C4-2B (cell line): ENCODE measurements at regions not wholly inside any gene's neighbourhood (a gene's known extent, or its start where the extent isn't known, plus 50 kb on each side); places are given as distances from the start of the nearest gene placed in this dataset.

Experiments
- H3K27ac ChIP-seq: fragments of 450-650 bp; 2 replicates; pipeline ENCODE4 v1.5.1; 2017
- ZFX ChIP-seq: fragments of 450-650 bp; IDR thresholded peaks from 2 replicates; pipeline ENCODE4 v1.6.1; 2017
- TF ChIP-seq, protein P1 (sequence below): fragments of 450-650 bp; conservative IDR thresholded peaks from 2 replicates; pipeline ENCODE4 v1.5.1; 2017; ENCODE audit warnings: mild to moderate bottlenecking

DNA sequence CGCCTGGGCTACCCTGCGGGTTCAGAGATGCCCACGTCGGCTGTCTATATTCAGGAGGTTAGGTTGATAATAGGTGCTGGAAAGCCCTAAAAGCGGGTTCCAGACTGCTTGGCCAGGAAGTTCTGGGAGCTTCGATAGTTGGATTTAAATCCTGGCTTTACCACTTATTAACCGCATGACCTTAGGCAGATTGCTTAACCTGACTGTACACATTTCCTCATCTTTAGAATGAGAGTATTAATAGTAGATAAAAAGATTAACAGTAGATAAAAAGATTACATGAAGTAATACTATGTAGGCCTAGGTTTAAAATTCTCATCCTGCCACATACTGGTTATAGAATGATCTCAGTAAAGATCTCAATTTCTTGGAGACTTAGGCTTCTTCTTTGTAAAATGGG lies 75.0 kb upstream of the ESX1 start:
- TF ChIP-seq, protein P1, sequence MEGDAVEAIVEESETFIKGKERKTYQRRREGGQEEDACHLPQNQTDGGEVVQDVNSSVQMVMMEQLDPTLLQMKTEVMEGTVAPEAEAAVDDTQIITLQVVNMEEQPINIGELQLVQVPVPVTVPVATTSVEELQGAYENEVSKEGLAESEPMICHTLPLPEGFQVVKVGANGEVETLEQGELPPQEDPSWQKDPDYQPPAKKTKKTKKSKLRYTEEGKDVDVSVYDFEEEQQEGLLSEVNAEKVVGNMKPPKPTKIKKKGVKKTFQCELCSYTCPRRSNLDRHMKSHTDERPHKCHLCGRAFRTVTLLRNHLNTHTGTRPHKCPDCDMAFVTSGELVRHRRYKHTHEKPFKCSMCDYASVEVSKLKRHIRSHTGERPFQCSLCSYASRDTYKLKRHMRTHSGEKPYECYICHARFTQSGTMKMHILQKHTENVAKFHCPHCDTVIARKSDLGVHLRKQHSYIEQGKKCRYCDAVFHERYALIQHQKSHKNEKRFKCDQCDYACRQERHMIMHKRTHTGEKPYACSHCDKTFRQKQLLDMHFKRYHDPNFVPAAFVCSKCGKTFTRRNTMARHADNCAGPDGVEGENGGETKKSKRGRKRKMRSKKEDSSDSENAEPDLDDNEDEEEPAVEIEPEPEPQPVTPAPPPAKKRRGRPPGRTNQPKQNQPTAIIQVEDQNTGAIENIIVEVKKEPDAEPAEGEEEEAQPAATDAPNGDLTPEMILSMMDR, result no peak
- TF ChIP-seq ZFX, result no peak
- H3K27ac ChIP-seq, result no peak overlapping the region

DNA sequence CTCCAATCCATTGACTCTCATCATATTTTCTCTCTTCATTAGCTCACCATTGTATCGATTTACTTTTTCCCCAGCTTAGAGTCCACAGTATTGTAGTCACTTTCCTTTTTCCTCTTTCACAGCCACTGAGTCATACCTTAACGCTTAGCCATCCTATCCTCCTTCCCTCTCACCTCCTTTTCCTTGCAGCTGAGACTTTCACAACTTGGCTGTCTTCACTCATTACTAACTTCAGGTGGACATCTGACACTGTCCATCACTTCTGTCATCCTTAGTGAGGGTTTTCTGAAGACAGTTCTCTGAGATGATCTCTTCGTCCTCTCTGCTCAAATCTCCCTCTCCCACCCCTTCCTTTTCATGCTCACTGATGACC lies 70.5 kb upstream of the ESX1 start:
- TF ChIP-seq ZFX, result no peak
- TF ChIP-seq, protein P1, result no peak
- no peak overlapping the region for H3K27ac ChIP-seq

DNA sequence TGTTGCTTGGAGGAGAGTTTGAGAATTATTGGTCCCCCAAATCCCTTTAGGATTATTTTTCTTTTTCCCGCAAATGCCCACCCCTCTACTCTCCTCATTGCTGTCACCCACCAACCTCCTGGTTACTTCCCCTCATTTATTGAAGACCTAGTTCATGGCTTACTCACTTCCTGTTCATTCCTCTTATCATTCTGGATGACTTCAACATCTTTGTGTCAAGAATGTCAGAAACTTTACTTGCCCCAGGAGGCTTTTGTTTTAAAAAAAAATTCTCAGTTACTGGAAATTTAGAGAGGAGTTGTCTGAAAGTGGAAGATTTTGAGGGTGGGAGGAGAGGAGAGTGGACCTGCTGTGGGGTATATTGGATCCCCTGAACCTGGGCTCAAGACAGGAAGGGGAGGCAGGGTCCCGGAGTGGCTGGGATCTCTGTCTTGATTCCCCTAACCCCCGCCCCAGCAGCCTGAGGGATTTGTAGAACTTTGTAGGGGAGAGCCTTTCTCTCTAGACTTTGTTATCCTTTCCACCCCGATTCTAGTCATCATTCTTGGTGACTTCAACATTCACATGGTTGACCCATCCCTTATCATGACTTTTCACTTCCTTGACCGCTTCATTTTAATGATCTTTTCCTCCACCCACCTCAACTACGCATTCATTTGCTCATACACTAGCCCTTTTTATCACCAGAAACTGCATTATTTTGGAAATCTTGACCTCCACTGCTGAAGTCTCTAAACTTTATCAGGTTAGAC lies 69.9 kb upstream of the ESX1 start:
- no peak overlapping the region for H3K27ac ChIP-seq
- TF ChIP-seq ZFX, result no peak
- TF ChIP-seq, protein P1, result no peak

DNA sequence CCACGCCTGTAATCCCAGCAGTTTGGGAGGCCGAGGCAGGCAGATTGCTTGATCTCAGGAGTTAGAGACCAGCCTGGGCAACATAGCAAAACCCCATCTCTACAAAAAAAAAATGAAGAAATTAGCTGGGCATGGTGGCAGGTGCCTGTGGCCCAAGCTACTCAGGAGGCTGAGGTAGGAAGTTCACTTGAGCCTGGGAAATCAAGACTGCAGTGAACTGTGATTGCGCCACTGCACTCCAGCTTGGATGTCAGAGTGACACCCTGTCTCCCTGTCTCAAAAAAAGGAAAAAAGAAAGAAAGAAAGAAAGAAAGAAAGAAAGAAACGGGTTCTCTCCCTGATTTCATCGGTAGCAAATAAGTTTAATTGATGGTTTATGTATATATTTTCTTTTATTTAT lies 64.6 kb upstream of the ESX1 start:
- TF ChIP-seq, protein P1, result no peak
- TF ChIP-seq ZFX, result no peak
- no peak overlapping the region for H3K27ac ChIP-seq

DNA sequence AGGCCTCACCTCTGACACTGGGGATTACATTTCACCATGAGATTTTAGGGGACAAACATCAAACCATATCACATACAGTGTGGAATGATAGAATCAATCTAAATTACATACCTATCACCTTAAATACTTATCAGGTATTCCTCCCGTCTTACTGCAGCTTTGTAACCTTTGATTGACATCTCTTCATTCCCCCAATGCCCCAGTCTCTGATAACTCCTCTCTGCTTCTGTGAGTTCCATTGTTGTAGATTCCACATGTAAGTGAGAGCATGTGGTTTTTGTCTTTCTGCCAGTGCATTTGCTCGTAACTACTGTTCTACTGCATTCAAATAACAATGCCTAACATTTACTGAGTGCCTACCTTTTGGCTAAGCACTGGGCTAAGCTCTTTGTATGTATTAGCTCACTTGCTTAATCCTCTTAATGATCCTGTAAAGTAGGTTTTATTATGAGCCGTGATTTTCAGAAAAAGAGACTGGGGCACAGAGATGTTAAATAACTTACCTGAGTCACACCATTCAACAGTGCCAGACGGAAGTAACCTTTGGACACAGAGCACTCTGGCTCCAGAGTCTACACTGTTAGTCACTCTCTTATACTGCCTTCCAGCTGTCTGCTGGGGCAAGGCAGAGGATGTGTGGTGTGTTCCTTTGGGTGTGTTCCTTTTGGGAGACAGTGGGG lies 63.7 kb upstream of the ESX1 start:
- TF ChIP-seq, protein P1, result no peak
- no peak for TF ChIP-seq ZFX
- no peak overlapping the region for H3K27ac ChIP-seq

DNA sequence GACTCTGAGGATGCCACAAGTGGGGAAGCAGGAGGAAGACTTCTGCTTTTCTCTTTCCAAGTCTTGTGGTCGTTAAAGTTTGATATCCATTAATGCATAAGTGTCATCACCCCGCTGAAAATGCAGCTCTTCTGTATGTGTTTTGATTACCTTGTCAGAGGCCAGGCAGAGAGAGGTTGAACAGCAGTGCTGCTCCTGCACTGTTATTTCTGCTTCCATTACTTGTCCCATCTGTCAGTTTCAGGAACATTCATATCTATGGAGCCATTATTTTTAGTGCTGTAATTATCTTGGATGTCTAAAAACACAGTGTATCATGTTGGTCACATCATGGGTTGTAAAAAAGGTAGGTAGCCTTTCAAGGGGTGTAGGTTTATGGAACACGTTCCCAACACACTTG lies 62.0 kb upstream of the ESX1 start:
- TF ChIP-seq ZFX, result no peak
- TF ChIP-seq, protein P1, result no peak
- H3K27ac ChIP-seq, result no peak overlapping the region

DNA sequence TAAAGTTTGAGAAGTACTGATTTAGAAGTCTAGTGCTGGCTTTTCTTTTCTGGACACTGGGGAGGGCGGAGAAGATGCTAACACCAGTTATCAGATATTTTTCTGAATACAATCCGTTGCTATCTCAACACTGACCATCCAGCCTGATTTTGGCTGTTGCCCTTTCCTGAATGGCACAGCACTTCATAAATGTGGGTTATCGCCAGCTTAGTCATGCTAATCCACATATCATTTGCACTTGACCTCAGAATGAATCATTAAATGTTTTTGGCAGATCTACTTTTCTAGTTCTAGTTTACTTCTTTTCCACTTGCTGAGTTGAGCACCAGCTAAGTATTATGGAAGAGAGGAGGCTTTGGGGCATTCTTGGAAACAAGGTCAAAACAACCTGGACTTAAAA lies 60.8 kb upstream of the ESX1 start:
- no peak overlapping the region for H3K27ac ChIP-seq
- TF ChIP-seq, protein P1, result no peak
- no peak for TF ChIP-seq ZFX
